ENCODE measurements at regions not wholly inside any gene's neighbourhood (a gene's known extent, or its start where the extent isn't known, plus 50 kb on each side); places are given as distances from the start of the nearest gene placed in this dataset.
"Not testable (repeated sequence)": the region's sequence is repeated elsewhere in the genome, so short reads cannot be mapped to it uniquely, and the experiment has no call there.

- not testable (repeated sequence) for DNase-seq
Observed at GRCh38 chr1:144140243-144140642, 168.5 kb upstream of the FAM72C start.

- not testable (repeated sequence) for DNase-seq
Observed at GRCh38 chr1:144105006-144105405, 133.2 kb upstream of the FAM72C start.

- peak; percentile 28 for DNase-seq
Observed at GRCh38 chr1:144104000-144104677, 132.4 kb upstream of the FAM72C start.

- peak; percentile 28 for DNase-seq
Observed at GRCh38 chr1:144103156-144103880, 131.5 kb upstream of the FAM72C start.

- DNase-seq, result peak; percentile 1
Observed at GRCh38 chr1:144102046-144102745, 130.4 kb upstream of the FAM72C start.

- peak; percentile 3 for DNase-seq
Observed at GRCh38 chr1:144101397-144102045, 129.7 kb upstream of the FAM72C start.

GRCh38 chr1:144077167-144077841, 105.5 kb upstream of the FAM72C start:
- DNase-seq, result not testable (repeated sequence)

GRCh38 chr1:144076646-144077045, 104.9 kb upstream of the FAM72C start:
- not testable (repeated sequence) for DNase-seq

GRCh38 chr1:144070394-144071053, 98.7 kb upstream of the FAM72C start:
- not testable (repeated sequence) for DNase-seq

- not testable (repeated sequence) for DNase-seq
Observed at GRCh38 chr1:144067042-144067441, 95.3 kb upstream of the FAM72C start.

GRCh38 chr1:144066071-144066813, 94.5 kb upstream of the FAM72C start:
- DNase-seq, result not testable (repeated sequence)

- not testable (repeated sequence) for DNase-seq
Observed at GRCh38 chr1:144065299-144066060, 93.7 kb upstream of the FAM72C start.

- not testable (repeated sequence) for DNase-seq
Observed at GRCh38 chr1:144049365-144049764, 77.6 kb upstream of the FAM72C start.

- not testable (repeated sequence) for DNase-seq
Observed at GRCh38 chr1:144046645-144047044, 74.9 kb upstream of the FAM72C start.

GRCh38 chr1:144045751-144046546, 74.2 kb upstream of the FAM72C start:
- not testable (repeated sequence) for DNase-seq

GRCh38 chr1:144042251-144042650, 70.5 kb upstream of the FAM72C start:
- not testable (repeated sequence) for DNase-seq

- not testable (repeated sequence) for DNase-seq
Observed at GRCh38 chr1:144040293-144040692, 68.5 kb upstream of the FAM72C start.

- DNase-seq, result not testable (repeated sequence)
Observed at GRCh38 chr1:144034045-144034444, 62.3 kb upstream of the FAM72C start.

- DNase-seq, result not testable (repeated sequence)
Observed at GRCh38 chr1:144031550-144031949, 59.8 kb upstream of the FAM72C start.

Measured in activated T-cell treated with anti-CD3 and anti-CD28 coated beads for 4 hours (primary cell).